Sigmoid colon (tissue), 4 donors: ENCODE measurements at regions not wholly inside any gene's neighbourhood (a gene's known extent, or its start where the extent isn't known, plus 50 kb on each side); places are given as distances from the start of the nearest gene placed in this dataset.
A peak's percentile ranks its signal among the peaks of the same experiment; 100 is the strongest.

Experiments
- CTCF ChIP-seq, 4 experiments: fragments of 450-650 bp in 3 of 4; fragments of 200-600 bp in 1 of 4; IDR thresholded peaks; one replicate each; pipeline ENCODE4 v1.5.1; 2016 to 2019; ENCODE audit warnings: antibody characterized with exemption in 4 of 4, mild to moderate bottlenecking in 3 of 4, moderate library complexity in 2 of 4
- EP300 ChIP-seq, 4 donors: sonication (generic); formaldehyde crosslinking; IDR thresholded peaks; one replicate each; pipeline ENCODE4 v1.6.1; 2017; ENCODE audit warnings: antibody characterized with exemption in 4 of 4
- POLR2A ChIP-seq, 2 donors: fragments of 450-650 bp; IDR thresholded peaks; one replicate each; pipeline ENCODE4 v1.6.1; 2016; ENCODE audit warnings: antibody characterized with exemption in 2 of 2, mild to moderate bottlenecking in 2 of 2, moderate library complexity in 2 of 2

- TF ChIP-seq CTCF (IDR thresholded peaks at IDR 0.05) (peak in 3 of 4 experiments; percentile 26 to 47 (median 46)), POLR2A (IDR thresholded peaks at IDR 0.05) (no peak), EP300 (IDR thresholded peaks at IDR 0.05) (no peak)
These were observed 172.2 kb upstream of the CXCL13 start for GRCh38 chr4:77433418-77433733.
